Spleen (tissue), 11 donors: ENCODE measurements at regions not wholly inside any gene's neighbourhood (a gene's known extent, or its start where the extent isn't known, plus 50 kb on each side); places are given as distances from the start of the nearest gene placed in this dataset.
"Not testable (repeated sequence)": the region's sequence is repeated elsewhere in the genome, so short reads cannot be mapped to it uniquely, and the experiment has no call there.

Source experiments
- DNase-seq: peaks from one replicate; pipeline ENCODE4 v3.0.0-alpha.2; 2020
- H3K27ac ChIP-seq, 8 donors: fragments of 200-600 bp; sonication (generic) in 7 of 8; 1 replicate in 4 of 8; 2 replicates in 4 of 8; pipeline versions ENCODE4 v1.5.0 to v1.8.0; 2016 to 2021; ENCODE audit warnings: inconsistent platforms in 4 of 8, mild to moderate bottlenecking in 4 of 8, moderate library complexity in 1 of 8
- H3K27me3 ChIP-seq, 7 donors: fragments of 200-600 bp; sonication (generic) in 6 of 7; replicated peaks in 1 of 7; 1 replicate in 4 of 7; 2 replicates in 3 of 7; pipeline versions ENCODE4 v1.5.0 to v1.8.0; 2016 to 2021; ENCODE audit warnings: inconsistent platforms in 3 of 7, mild to moderate bottlenecking in 1 of 7
- H3K36me3 ChIP-seq, 6 donors: fragments of 200-600 bp; sonication (generic) in 5 of 6; 1 replicate in 4 of 6; 2 replicates in 2 of 6; pipeline versions ENCODE4 v1.5.0 to v1.8.0; 2016 to 2021; ENCODE audit warnings: inconsistent platforms in 2 of 6
- H3K4me1 ChIP-seq, 6 donors: fragments of 200-600 bp; sonication (generic) in 5 of 6; 1 replicate in 3 of 6; 2 replicates in 3 of 6; pipeline versions ENCODE4 v1.5.0 to v1.8.0; 2016 to 2021; ENCODE audit warnings: inconsistent platforms in 3 of 6
- H3K4me3 ChIP-seq, 8 donors: fragments of 200-600 bp; sonication (generic) in 7 of 8; 1 replicate in 4 of 8; 2 replicates in 4 of 8; pipeline versions ENCODE4 v1.5.0 to v1.8.0; 2016 to 2021; ENCODE audit warnings: inconsistent platforms in 4 of 8, mild to moderate bottlenecking in 4 of 8, moderate library complexity in 2 of 8
- H3K9me3 ChIP-seq, 8 donors: fragments of 200-600 bp; sonication (generic) in 7 of 8; 1 replicate in 4 of 8; 2 replicates in 4 of 8; pipeline versions ENCODE4 v1.5.0 to v1.8.0; 2016 to 2021; ENCODE audit warnings: inconsistent platforms in 4 of 8
- POLR2A ChIP-seq, 3 donors: fragments of 450-650 bp; IDR thresholded peaks; one replicate each; pipeline ENCODE4 v1.5.1; 2017; ENCODE audit warnings: antibody characterized with exemption in 3 of 3, mild to moderate bottlenecking in 1 of 3
- POLR2AphosphoS5 ChIP-seq, 3 donors: sonication (generic); formaldehyde crosslinking; IDR thresholded peaks; one replicate each; pipeline ENCODE4 v1.5.1; 2017; ENCODE audit warnings: antibody characterized with exemption in 3 of 3
- WGBS, 5 donors: extraction: QIAGEN DNeasy Blood & Tissue Kit in 3 of 5; methylation state at CpG; one replicate each; pipeline versions ENCODE4 v1.1.5 to v1.1.7; 2013 to 2018; 5-methylcytosine and 5-hydroxymethylcytosine counted together
- intact Hi-C: fragments of 100-400 bp; cut with DNase I; formaldehyde crosslinking; loops from one replicate; pipeline ENCODE4 v1.15.0; 2023; ENCODE audit warnings: low total_unique reads
- TF ChIP-seq, protein P1 (sequence below), 11 experiments: fragments of 200-600 bp in 7 of 11; fragments of 450-650 bp in 4 of 11; sonication (generic) in 4 of 11; IDR thresholded peaks in 8 of 11; conservative IDR thresholded peaks in 3 of 11; 1 replicate in 7 of 11; 2 replicates in 4 of 11; pipeline versions ENCODE4 v1.4.0 to v1.8.0; 2016 to 2021; ENCODE audit warnings: antibody characterized with exemption in 11 of 11, inconsistent platforms in 4 of 11, mild to moderate bottlenecking in 1 of 11
- donor health status: healthy with polysubstance abuse.
- donor health status: DM: no; HTN: no; CAD: no; lungs with moderate emphysema.
- donor health status: DM: no; HTN: no; CAD: no.
- donor health status: Bipolar disorder and iron deficiency.
- donor health status: healthy.
- donor health status: DM: no; HTN: no; CAD: no.
- donor health status: DM: yes; HTN: yes; CAD: no.

GRCh38 chrY:19589664-19590063 lies 154.9 kb downstream of the KDM5D start:
- no peak overlapping the region for H3K4me3 ChIP-seq
- H3K27me3 ChIP-seq: no peaks in the 10 kb centered on the region
- no peaks in the 10 kb centered on the region for H3K9me3 ChIP-seq
- intact Hi-C loops: no loop called here
- 83 to 88% (median 85%) methylated on average over 1 of the region's 1 CpG; no CpG with 5 or more reads in 2 of the 5 donors for WGBS, 5 donors
- no peak overlapping the region for H3K27ac ChIP-seq
- peaks cover 0 to 45% (median 0%) of the 10 kb centered on the region in 6 donors for H3K36me3 ChIP-seq
- DNase-seq: no peak
- H3K4me1 ChIP-seq: no peaks in the 10 kb centered on the region
- TF ChIP-seq POLR2AphosphoS5 (IDR thresholded peaks at IDR 0.05) (no peak), POLR2A (IDR thresholded peaks at IDR 0.05) (no peak)
- TF ChIP-seq, protein P1, sequence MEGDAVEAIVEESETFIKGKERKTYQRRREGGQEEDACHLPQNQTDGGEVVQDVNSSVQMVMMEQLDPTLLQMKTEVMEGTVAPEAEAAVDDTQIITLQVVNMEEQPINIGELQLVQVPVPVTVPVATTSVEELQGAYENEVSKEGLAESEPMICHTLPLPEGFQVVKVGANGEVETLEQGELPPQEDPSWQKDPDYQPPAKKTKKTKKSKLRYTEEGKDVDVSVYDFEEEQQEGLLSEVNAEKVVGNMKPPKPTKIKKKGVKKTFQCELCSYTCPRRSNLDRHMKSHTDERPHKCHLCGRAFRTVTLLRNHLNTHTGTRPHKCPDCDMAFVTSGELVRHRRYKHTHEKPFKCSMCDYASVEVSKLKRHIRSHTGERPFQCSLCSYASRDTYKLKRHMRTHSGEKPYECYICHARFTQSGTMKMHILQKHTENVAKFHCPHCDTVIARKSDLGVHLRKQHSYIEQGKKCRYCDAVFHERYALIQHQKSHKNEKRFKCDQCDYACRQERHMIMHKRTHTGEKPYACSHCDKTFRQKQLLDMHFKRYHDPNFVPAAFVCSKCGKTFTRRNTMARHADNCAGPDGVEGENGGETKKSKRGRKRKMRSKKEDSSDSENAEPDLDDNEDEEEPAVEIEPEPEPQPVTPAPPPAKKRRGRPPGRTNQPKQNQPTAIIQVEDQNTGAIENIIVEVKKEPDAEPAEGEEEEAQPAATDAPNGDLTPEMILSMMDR (IDR thresholded peaks at IDR 0.05 in 8 of 11, conservative IDR thresholded peaks at IDR 0.05 in 3 of 11): no peak

- H3K9me3 ChIP-seq: no peaks in the 10 kb centered on the region
- H3K27ac ChIP-seq: peak overlapping the region in 2 of 8 donors; percentile 20 to 31
- 58 to 71% (median 61%) methylated on average over 3 of the region's 3 CpGs; no CpG with 5 or more reads in 2 of the 5 donors for WGBS, 5 donors
Observed at GRCh38 chrY:19587311-19587710, 157.2 kb downstream of the KDM5D start.

GRCh38 chrY:19580990-19581389 lies 163.5 kb downstream of the KDM5D start:
- DNase-seq, H3K9me3 ChIP-seq, H3K27ac ChIP-seq, H3K27me3 ChIP-seq, H3K4me3 ChIP-seq, H3K36me3 ChIP-seq, intact Hi-C loops: not testable (repeated sequence)
- H3K4me1 ChIP-seq: peaks cover 0 to 13% (median 0%) of the 10 kb centered on the region in 6 donors
- 17 to 24% (median 22%) methylated on average over 3 of the region's 3 CpGs; no CpG with 5 or more reads in 2 of the 5 donors for WGBS, 5 donors

More at GRCh38 chrY:19587311-19587710, 157.2 kb downstream of the KDM5D start:
- intact Hi-C loops: no loop called here
- Histone ChIP-seq H3K4me1 (no peaks in the 10 kb centered on the region), H3K36me3 (peaks cover 0 to 39% (median 0%) of the 10 kb centered on the region in 6 donors), H3K4me3 (no peak overlapping the region), H3K27me3 (no peaks in the 10 kb centered on the region)
- no peak for DNase-seq
- TF ChIP-seq POLR2A (IDR thresholded peaks at IDR 0.05) (no peak), POLR2AphosphoS5 (IDR thresholded peaks at IDR 0.05) (no peak)
- TF ChIP-seq, protein P1 (IDR thresholded peaks at IDR 0.05 in 8 of 11, conservative IDR thresholded peaks at IDR 0.05 in 3 of 11): no peak

- WGBS, 5 donors: 61 to 84% (median 62%) methylated on average over 3 of the region's 3 CpGs; no CpG with 5 or more reads in 2 of the 5 donors
- intact Hi-C loops: no loop called here
- no peak for TF ChIP-seq POLR2A (IDR thresholded peaks at IDR 0.05)
- TF ChIP-seq POLR2AphosphoS5 (IDR thresholded peaks at IDR 0.05): no peak
- TF ChIP-seq, protein P1 (IDR thresholded peaks at IDR 0.05 in 8 of 11, conservative IDR thresholded peaks at IDR 0.05 in 3 of 11): no peak
- H3K4me3 ChIP-seq: no peak overlapping the region
- H3K36me3 ChIP-seq: no peaks in the 10 kb centered on the region
- no peak for DNase-seq
- peaks cover 0 to 22% (median 0%) of the 10 kb centered on the region in 6 donors for H3K4me1 ChIP-seq
- H3K27ac ChIP-seq: no peak overlapping the region
- H3K27me3 ChIP-seq: no peaks in the 10 kb centered on the region
- no peaks in the 10 kb centered on the region for H3K9me3 ChIP-seq
Observed at GRCh38 chrY:19578281-19578874, 166.1 kb downstream of the KDM5D start.
